Ovary (tissue), 7 donors: ENCODE measurements at regions not wholly inside any gene's neighbourhood (a gene's known extent, or its start where the extent isn't known, plus 50 kb on each side); places are given as distances from the start of the nearest gene placed in this dataset.

Experiments
- DNase-seq, 5 donors: peaks; one replicate each; pipeline ENCODE4 v3.0.0-alpha.2; 2019 to 2020
- H3K27ac ChIP-seq, 2 donors: fragments of 200-600 bp; one replicate each; pipeline versions ENCODE4 v1.5.1 to v1.8.0; 2019 to 2022
- H3K27me3 ChIP-seq: fragments of 200-600 bp; one replicate; pipeline ENCODE4 v1.8.0; 2022
- H3K36me3 ChIP-seq: fragments of 200-600 bp; sonication (generic); one replicate; pipeline ENCODE4 v1.5.1; 2019
- H3K4me1 ChIP-seq: one replicate; pipeline ENCODE4 v1.8.1; 2013; ENCODE audit warnings: mild to moderate bottlenecking, moderate library complexity; ENCODE audit not compliant: insufficient read depth
- H3K4me3 ChIP-seq: fragments of 200-600 bp; sonication (generic); one replicate; pipeline ENCODE4 v1.5.1; 2017
- H3K9me3 ChIP-seq, 2 donors: fragments of 200-600 bp in 1 of 2; sonication (generic) in 1 of 2; one replicate each; pipeline versions ENCODE4 v1.5.1 to v1.8.1; 2013 to 2019; ENCODE audit warnings: mild to moderate bottlenecking in 1 of 2, moderate library complexity in 1 of 2
- EP300 ChIP-seq: sonication (generic); formaldehyde crosslinking; IDR thresholded peaks from one replicate; pipeline ENCODE4 v1.6.1; 2017; ENCODE audit warnings: antibody characterized with exemption
- POLR2A ChIP-seq: fragments of 450-650 bp; IDR thresholded peaks from one replicate; pipeline ENCODE4 v1.6.1; 2017; ENCODE audit warnings: antibody characterized with exemption, mild to moderate bottlenecking, moderate library complexity
- WGBS, 3 donors: extraction: QIAGEN DNeasy Blood & Tissue Kit in 1 of 3; methylation state at CpG; one replicate each; pipeline versions ENCODE4 v1.1.5 to v1.1.7; 2013 to 2017; 5-methylcytosine and 5-hydroxymethylcytosine counted together
- intact Hi-C, 4 donors: fragments of 100-400 bp; cut with DNase I; formaldehyde crosslinking; loops; one replicate each; pipeline versions ENCODE4 v1.11.0 to v1.15.1; 2022 to 2023
- TF ChIP-seq, protein P1 (sequence below), 3 donors: fragments of 450-650 bp in 2 of 3; fragments of 200-600 bp in 1 of 3; IDR thresholded peaks; one replicate each; pipeline versions ENCODE4 v1.5.1 to v1.8.0; 2016 to 2022; ENCODE audit warnings: antibody characterized with exemption in 3 of 3, mild to moderate bottlenecking in 1 of 3
- donor health status: DM: no; HTN: no; CAD: no; lungs with moderate emphysema.
- donor health status: DM: no; HTN: no; CAD: no.
- donor health status: Bipolar disorder and iron deficiency.
- donor health status: DM: no; HTN: no; CAD: no.
- donor health status: DM: yes; HTN: yes; CAD: no.

DNA sequence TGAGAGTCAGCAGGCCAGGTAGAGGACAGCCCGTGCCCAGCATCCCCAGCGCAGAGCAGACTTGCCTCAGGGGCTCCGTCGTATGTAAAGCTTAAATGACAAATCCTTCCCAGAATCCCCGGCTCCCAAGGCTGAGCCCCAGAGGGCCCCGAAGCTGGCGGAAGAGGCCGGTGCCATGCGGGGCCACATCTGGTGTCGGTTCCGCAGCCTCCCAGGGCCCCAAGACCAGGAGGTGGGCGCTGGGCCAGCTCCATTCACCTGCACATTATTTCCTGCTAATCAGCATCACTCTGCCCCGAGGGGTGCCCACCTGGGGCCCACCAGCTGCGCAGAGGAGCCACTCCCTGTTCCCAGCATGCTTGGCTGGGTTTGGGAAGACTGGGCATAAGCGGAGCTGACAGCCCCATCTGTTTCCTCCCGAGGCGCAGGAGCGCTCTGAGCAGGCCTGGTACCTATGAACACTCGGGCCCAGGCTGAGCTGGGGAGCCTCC, 124.0 kb upstream of the PPP1R26 start:
- 80 to 85% (median 82%) methylated on average over 18 to 19 of the region's 19 CpGs for WGBS, 3 donors
- H3K36me3 ChIP-seq: no peaks in the 10 kb centered on the region
- no peak for TF ChIP-seq EP300
- TF ChIP-seq, protein P1, sequence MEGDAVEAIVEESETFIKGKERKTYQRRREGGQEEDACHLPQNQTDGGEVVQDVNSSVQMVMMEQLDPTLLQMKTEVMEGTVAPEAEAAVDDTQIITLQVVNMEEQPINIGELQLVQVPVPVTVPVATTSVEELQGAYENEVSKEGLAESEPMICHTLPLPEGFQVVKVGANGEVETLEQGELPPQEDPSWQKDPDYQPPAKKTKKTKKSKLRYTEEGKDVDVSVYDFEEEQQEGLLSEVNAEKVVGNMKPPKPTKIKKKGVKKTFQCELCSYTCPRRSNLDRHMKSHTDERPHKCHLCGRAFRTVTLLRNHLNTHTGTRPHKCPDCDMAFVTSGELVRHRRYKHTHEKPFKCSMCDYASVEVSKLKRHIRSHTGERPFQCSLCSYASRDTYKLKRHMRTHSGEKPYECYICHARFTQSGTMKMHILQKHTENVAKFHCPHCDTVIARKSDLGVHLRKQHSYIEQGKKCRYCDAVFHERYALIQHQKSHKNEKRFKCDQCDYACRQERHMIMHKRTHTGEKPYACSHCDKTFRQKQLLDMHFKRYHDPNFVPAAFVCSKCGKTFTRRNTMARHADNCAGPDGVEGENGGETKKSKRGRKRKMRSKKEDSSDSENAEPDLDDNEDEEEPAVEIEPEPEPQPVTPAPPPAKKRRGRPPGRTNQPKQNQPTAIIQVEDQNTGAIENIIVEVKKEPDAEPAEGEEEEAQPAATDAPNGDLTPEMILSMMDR (IDR thresholded peaks at IDR 0.05): no peak
- no peak for TF ChIP-seq POLR2A
- no peaks in the 10 kb centered on the region for H3K4me1 ChIP-seq
- H3K9me3 ChIP-seq: no peaks in the 10 kb centered on the region
- no peaks in the 10 kb centered on the region for H3K27me3 ChIP-seq
- H3K27ac ChIP-seq: no peak overlapping the region
- intact Hi-C loops: no loop called here
- H3K4me3 ChIP-seq: no peak overlapping the region
- DNase-seq: no peak

DNA sequence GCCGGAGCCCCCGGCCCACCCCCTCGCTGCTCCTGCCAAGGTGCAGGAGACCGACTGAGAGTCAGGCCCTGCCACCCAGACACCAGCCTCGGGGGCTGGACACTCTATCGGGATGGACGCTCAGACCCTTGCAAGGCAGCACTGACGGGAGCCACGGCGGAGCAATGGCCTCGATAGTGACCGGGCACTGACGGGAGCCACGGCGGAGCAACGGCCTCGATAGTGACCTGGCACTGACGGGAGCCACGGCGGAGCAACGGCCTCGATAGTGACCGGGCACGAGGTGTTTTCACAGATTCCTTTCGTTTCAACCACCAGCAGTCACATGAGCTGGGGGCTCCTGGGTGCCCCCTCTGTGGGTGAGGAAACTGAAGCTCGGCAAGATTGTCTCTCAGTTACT, 123.6 kb upstream of the PPP1R26 start:
- WGBS, 3 donors: 83 to 87% (median 84%) methylated on average over 26 of the region's 26 CpGs
- TF ChIP-seq, protein P1 (IDR thresholded peaks at IDR 0.05): no peak
- TF ChIP-seq POLR2A (no peak), EP300 (no peak)
- H3K4me3 ChIP-seq: no peak overlapping the region
- no peak overlapping the region for H3K27ac ChIP-seq
- no peaks in the 10 kb centered on the region for H3K4me1 ChIP-seq
- H3K27me3 ChIP-seq: no peaks in the 10 kb centered on the region
- intact Hi-C loops: no loop called here
- no peak for DNase-seq
- H3K36me3 ChIP-seq: no peaks in the 10 kb centered on the region
- H3K9me3 ChIP-seq: no peaks in the 10 kb centered on the region

DNA sequence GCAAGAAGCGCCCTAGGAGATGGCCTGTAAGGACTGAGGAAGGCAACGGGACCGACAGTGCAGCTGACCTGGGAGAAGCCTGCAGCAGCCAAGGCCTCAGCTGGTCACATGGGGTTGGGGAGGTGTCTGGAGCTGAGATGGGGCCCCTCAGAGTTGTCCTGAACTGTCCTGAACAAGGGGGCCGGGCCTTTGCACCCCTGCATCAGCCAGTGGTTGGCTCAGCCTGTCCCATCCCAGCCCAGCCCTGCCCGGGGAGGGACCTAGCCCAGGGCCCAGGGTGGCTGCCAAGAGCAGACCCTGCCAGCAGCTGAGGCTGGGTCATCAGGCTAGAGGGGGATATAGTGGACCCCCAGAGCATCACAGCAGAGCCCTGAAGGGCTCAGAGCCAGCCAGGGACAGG, 122.8 kb upstream of the PPP1R26 start:
- no peak overlapping the region for H3K27ac ChIP-seq
- intact Hi-C loops: no loop called here
- 63 to 75% (median 65%) methylated on average over 5 of the region's 5 CpGs for WGBS, 3 donors
- no peaks in the 10 kb centered on the region for H3K4me1 ChIP-seq
- no peaks in the 10 kb centered on the region for H3K36me3 ChIP-seq
- no peak overlapping the region for H3K4me3 ChIP-seq
- no peak for DNase-seq
- H3K27me3 ChIP-seq: no peaks in the 10 kb centered on the region
- H3K9me3 ChIP-seq: no peaks in the 10 kb centered on the region
- no peak for TF ChIP-seq POLR2A
- TF ChIP-seq EP300: no peak
- TF ChIP-seq, protein P1 (IDR thresholded peaks at IDR 0.05): no peak

DNA sequence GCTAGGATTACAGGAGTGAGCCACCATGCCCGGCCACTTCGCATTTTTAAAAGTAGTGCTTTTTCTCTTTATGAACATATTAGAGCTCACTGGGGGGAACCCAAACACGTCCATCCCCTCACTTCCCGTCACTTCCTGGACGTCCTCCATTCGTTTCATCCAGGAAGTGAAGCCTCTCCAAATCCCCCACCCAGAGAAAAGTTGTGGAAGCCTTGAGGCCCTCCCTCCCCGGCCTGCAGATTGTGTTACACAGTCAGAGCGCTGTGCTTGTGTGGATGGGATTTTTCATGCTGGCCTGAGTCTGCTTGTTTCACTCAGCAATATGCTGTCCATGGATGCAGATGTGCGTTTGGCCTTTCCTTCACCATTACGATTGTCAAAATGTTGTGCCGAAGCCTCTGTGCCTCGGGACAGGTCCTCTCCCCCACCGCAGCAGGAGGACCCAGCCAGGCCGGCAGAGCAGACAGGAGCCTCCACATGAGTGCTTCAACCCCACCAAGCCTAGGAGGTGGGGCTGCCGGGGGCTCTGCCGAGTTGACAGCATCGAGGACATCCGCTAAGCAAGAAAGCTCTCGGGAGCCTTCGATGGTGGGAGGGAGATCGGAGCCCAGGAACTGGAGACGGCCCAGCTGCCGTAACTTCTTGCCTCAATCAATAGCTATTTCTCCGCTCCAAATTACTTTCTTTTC, 121.6 kb upstream of the PPP1R26 start:
- 39 to 47% (median 43%) methylated on average over 24 of the region's 24 CpGs for WGBS, 3 donors
- no peaks in the 10 kb centered on the region for H3K36me3 ChIP-seq
- H3K4me3 ChIP-seq: no peak overlapping the region
- no peaks in the 10 kb centered on the region for H3K27me3 ChIP-seq
- H3K27ac ChIP-seq: no peak overlapping the region
- no peaks in the 10 kb centered on the region for H3K4me1 ChIP-seq
- no peak for DNase-seq
- no peaks in the 10 kb centered on the region for H3K9me3 ChIP-seq
- intact Hi-C loops: no loop called here
- TF ChIP-seq EP300 (no peak), POLR2A (no peak)
- TF ChIP-seq, protein P1 (IDR thresholded peaks at IDR 0.05): no peak
